GM12878 (cell line): ENCODE measurements at regions not wholly inside any gene's neighbourhood (a gene's known extent, or its start where the extent isn't known, plus 50 kb on each side); places are given as distances from the start of the nearest gene placed in this dataset.

Experiments
- ATAC-seq: fragments of 200-7000 bp; cut with Tn5 transposase; 3 replicates; pipeline ENCODE4 v1.9.1; 2020; ENCODE audit warnings: mild to moderate bottlenecking, moderate library complexity
- BruUV-seq: library from RNA; stranded (reverse); fragments of 400-500 nt; replicated peaks from 2 replicates; lab custom pipeline; 2021; lab: Mats Ljungman, UMichigan
- CTCF ChIA-PET: fragments of 300-600 bp; sonication (Branson Sonifier 250); formaldehyde crosslinking; extraction: SDS; loops from one replicate; lab custom pipeline; 2021; ENCODE audit warnings: inconsistent platforms; lab: Yijun Ruan, JAX
- POLR2A ChIA-PET: fragments of 350-600 bp; formaldehyde crosslinking; extraction: SDS; loops from one replicate; lab custom pipeline; 2021; ENCODE audit warnings: inconsistent platforms; lab: Charles Lee
- RAD21 ChIA-PET: fragments of 300-600 bp; sonication (Branson Sonifier 250); formaldehyde crosslinking; loops from one replicate; lab custom pipeline; 2023; ENCODE audit warnings: antibody characterized with exemption; ENCODE audit not compliant: unreplicated experiment; lab: Charles Lee
- SMC1A ChIA-PET: fragments of 300-600 bp; sonication (Branson Sonifier 250); formaldehyde crosslinking; loops from one replicate; lab custom pipeline; 2023; ENCODE audit not compliant: unreplicated experiment, uncharacterized antibody; lab: Charles Lee
- DNase-seq: peaks from one replicate; pipeline ENCODE4 v3.0.0-alpha.2; 2011; ENCODE audit warnings: low read depth, low spot score
- FAIRE-seq: peaks from 3 replicates; lab custom pipeline; 2011; peaks lifted over from hg19 to GRCh38; lab: Jason Lieb, UNC
- H2AFZ ChIP-seq: 2 replicates; pipeline ENCODE4 v1.6.0; 2011; ENCODE audit warnings: low read depth, low read length, control low read depth; ENCODE audit not compliant: control insufficient read depth
- H3K27ac ChIP-seq: 2 replicates; pipeline ENCODE4 v1.5.1; 2011; ENCODE audit warnings: control low read depth; ENCODE audit not compliant: control insufficient read depth, insufficient read depth
- H3K27me3 ChIP-seq, 2 experiments: replicated peaks in 1 of 2; 2 replicates each; pipeline versions ENCODE4 v1.6.0 to v1.6.1; 2011; ENCODE audit warnings: low read length in 1 of 2; ENCODE audit not compliant: control insufficient read depth in 2 of 2, insufficient read depth in 2 of 2
- H3K36me3 ChIP-seq, 2 experiments: 2 replicates each; pipeline ENCODE4 v1.5.1; 2011; ENCODE audit warnings: low read length in 1 of 2; ENCODE audit not compliant: control insufficient read depth in 2 of 2, insufficient read depth in 2 of 2
- H3K4me1 ChIP-seq: 2 replicates; pipeline ENCODE4 v1.6.1; 2011; ENCODE audit warnings: mild to moderate bottlenecking, low read length, moderate library complexity, mixed read lengths; ENCODE audit not compliant: control insufficient read depth, insufficient read depth
- H3K4me2 ChIP-seq: 2 replicates; pipeline ENCODE4 v1.6.0; 2011; ENCODE audit warnings: control low read depth; ENCODE audit not compliant: control insufficient read depth, insufficient read depth
- H3K4me3 ChIP-seq: fragments of 200-600 bp; sonication (generic); 2 replicates; pipeline ENCODE4 v1.5.1; 2016
- H3K79me2 ChIP-seq: 2 replicates; pipeline ENCODE4 v1.6.0; 2011; ENCODE audit warnings: low read length; ENCODE audit not compliant: control insufficient read depth, insufficient read depth
- H3K9ac ChIP-seq: 2 replicates; pipeline ENCODE4 v1.8.0; 2011; ENCODE audit warnings: low read length, control low read depth, mixed read lengths; ENCODE audit not compliant: control insufficient read depth, insufficient read depth
- H3K9me3 ChIP-seq: replicated peaks from 3 replicates; pipeline ENCODE4 v1.5.1; 2011; ENCODE audit warnings: mild to moderate bottlenecking, low read length; ENCODE audit not compliant: control insufficient read depth, insufficient read depth
- H4K20me1 ChIP-seq: 2 replicates; pipeline ENCODE4 v1.6.0; 2011; ENCODE audit not compliant: control insufficient read depth, insufficient read depth
- CBFB ChIP-seq: IDR thresholded peaks from 2 replicates; pipeline ENCODE4 v1.6.1; 2016; ENCODE audit warnings: antibody characterized with exemption, low read depth
- CREM ChIP-seq: IDR thresholded peaks from 2 replicates; pipeline ENCODE4 v1.6.1; 2014; ENCODE audit warnings: antibody characterized with exemption, low read depth
- E2F8 ChIP-seq: fragments of 450-650 bp; IDR thresholded peaks from 2 replicates; pipeline ENCODE4 v1.6.1; 2018; ENCODE audit warnings: mild to moderate bottlenecking, low read depth, moderate library complexity; ENCODE audit not compliant: partially characterized antibody
- HCFC1 ChIP-seq: fragments of 150-350 bp; IDR thresholded peaks from 2 replicates; pipeline ENCODE4 v1.6.1; 2014; ENCODE audit warnings: low read length
- IRF4 ChIP-seq: IDR thresholded peaks from 2 replicates; pipeline ENCODE4 v1.6.1; 2011; ENCODE audit warnings: low read depth, low read length
- KAT2A ChIP-seq: conservative IDR thresholded peaks from 2 replicates; pipeline ENCODE4 v1.6.1; 2011; ENCODE audit warnings: low read depth, low read length; ENCODE audit not compliant: control insufficient read depth
- MEF2B ChIP-seq: fragments of 450-650 bp; IDR thresholded peaks from 2 replicates; pipeline ENCODE4 v1.6.1; 2018; ENCODE audit warnings: mild to moderate bottlenecking, moderate library complexity; ENCODE audit not compliant: partially characterized antibody, poor library complexity, severe bottlenecking
- MLLT1 ChIP-seq: fragments of 450-650 bp; IDR thresholded peaks from 2 replicates; pipeline ENCODE4 v1.6.1; 2016; ENCODE audit warnings: mild to moderate bottlenecking
- MYC ChIP-seq: IDR thresholded peaks from 2 replicates; pipeline ENCODE4 v1.6.1; 2011; ENCODE audit warnings: mild to moderate bottlenecking, low read length, moderate library complexity, inconsistent platforms; ENCODE audit not compliant: insufficient read depth, insufficient replicate concordance, insufficient read length, severe bottlenecking
- NFIC ChIP-seq: IDR thresholded peaks from 2 replicates; pipeline ENCODE4 v1.6.1; 2012; ENCODE audit warnings: low read depth, mild to moderate bottlenecking, inconsistent platforms, low read length, moderate library complexity
- PML ChIP-seq: IDR thresholded peaks from 2 replicates; pipeline ENCODE4 v1.6.1; 2012; ENCODE audit warnings: low read length, inconsistent platforms
- RFX5 ChIP-seq: IDR thresholded peaks from 2 replicates; pipeline ENCODE4 v1.6.1; 2011; ENCODE audit warnings: low read depth, low read length, improper control_type of control experiment
- SIX5 ChIP-seq: IDR thresholded peaks from 2 replicates; pipeline ENCODE4 v1.6.1; 2011; ENCODE audit warnings: mild to moderate bottlenecking, low read depth, low read length, moderate library complexity; ENCODE audit not compliant: severe bottlenecking
- SUZ12 ChIP-seq: fragments of 200-600 bp; sonication (generic); IDR thresholded peaks from one replicate; pipeline ENCODE4 v1.6.1; 2018; ENCODE audit warnings: antibody characterized with exemption, mild to moderate bottlenecking; ENCODE audit not compliant: unreplicated experiment
- USF2 ChIP-seq: IDR thresholded peaks from 2 replicates; pipeline ENCODE4 v1.6.1; 2011; ENCODE audit warnings: low read depth, low read length, improper control_type of control experiment, borderline replicate concordance
- ZNF274 ChIP-seq: IDR thresholded peaks from one replicate; pipeline ENCODE4 v1.8.0; 2011; ENCODE audit not compliant: insufficient read length, insufficient read depth
- ZNF622 ChIP-seq: fragments of 450-650 bp; IDR thresholded peaks from 2 replicates; pipeline ENCODE4 v1.6.1; 2017; ENCODE audit warnings: mild to moderate bottlenecking, inconsistent platforms
- WGBS: methylation state at CpG from one replicate; pipeline ENCODE4 v1.1.6; 2016; ENCODE audit warnings: low lambda C conversion rate; ENCODE audit not compliant: insufficient replicate concordance, insufficient coverage; ENCODE audit errors: missing lambda C conversion rate; 5-methylcytosine and 5-hydroxymethylcytosine counted together
- in situ Hi-C: fragments of 300-500 bp; cut with MboI; formaldehyde crosslinking; loops from 9 replicates; pipeline ENCODE4 v1.14.3; 2018; ENCODE audit warnings: mixed read lengths
- intact Hi-C: fragments of 100-400 bp; cut with micrococcal nuclease; formaldehyde crosslinking; loops from one replicate; pipeline ENCODE4 v1.14.2; 2022; ENCODE audit not compliant: unreplicated experiment

- Histone ChIP-seq H3K4me1 (peaks cover 9% of the 10 kb centered on the region), H3K9me3 (no peaks in the 10 kb centered on the region; the same call in 2 of the 3 replicates), H3K27ac (no peak overlapping the region), H3K27me3 (no peaks in the 10 kb centered on the region), H3K4me2 (no peak overlapping the region), H3K9ac (no peak overlapping the region), H3K79me2 (no peaks in the 10 kb centered on the region), H3K4me3 (no peak overlapping the region), H2AFZ (no peak overlapping the region), H4K20me1 (no peaks in the 10 kb centered on the region), H3K36me3 (no peaks in the 10 kb centered on the region)
- BruUV-seq: no TSS peak
- intact Hi-C loops: no loop called here
- no peak for ATAC-seq
- ChIA-PET RAD21 (interaction anchor here (1.2 to 3.3 kb wide), 2 partner anchors 233 to 280 kb away, joined by 7 to 8 read pairs; no protein-coding TSS in a partner anchor), POLR2A (interaction anchor here (1.5 kb wide), 1 partner anchor 12 kb away, joined by 3 read pairs; no protein-coding TSS in a partner anchor), SMC1A (interaction anchor here (1.1 to 2.1 kb wide), 6 partner anchors 11 to 233 kb away, joined by 4 to 13 read pairs (median 6); partner anchors contain the start of gene CITED2), CTCF (interaction anchor here (1.9 to 2.5 kb wide), 3 partner anchors 228 to 279 kb away, joined by 5 to 11 read pairs (median 8); partner anchors contain the start of gene CITED2)
- TF ChIP-seq RFX5: no peak
- TF ChIP-seq SUZ12: no peak
- TF ChIP-seq E2F8: no peak
- TF ChIP-seq CREM: no peak
- TF ChIP-seq HCFC1: no peak
- TF ChIP-seq ZNF622: no peak
- no peak for TF ChIP-seq ZNF274
- no peak for TF ChIP-seq CBFB
- no peak for TF ChIP-seq IRF4
- no peak for TF ChIP-seq SIX5
- no peak for TF ChIP-seq MYC
- no peak for TF ChIP-seq NFIC
- no peak for TF ChIP-seq MLLT1
- no peak for TF ChIP-seq USF2
- TF ChIP-seq MEF2B: no peak
- no peak for TF ChIP-seq PML
- no peak for TF ChIP-seq KAT2A
- in situ Hi-C loops: no loop called here
- 86% methylated on average over 2 of the region's 2 CpGs for WGBS
- DNase-seq: no peak
- FAIRE-seq: no peak
These were observed 228.1 kb upstream of the CITED2 start for GRCh38 chr6:139602577-139602976.
